ENCODE measurements at regions not wholly inside any gene's neighbourhood (a gene's known extent, or its start where the extent isn't known, plus 50 kb on each side); places are given as distances from the start of the nearest gene placed in this dataset.

DNA sequence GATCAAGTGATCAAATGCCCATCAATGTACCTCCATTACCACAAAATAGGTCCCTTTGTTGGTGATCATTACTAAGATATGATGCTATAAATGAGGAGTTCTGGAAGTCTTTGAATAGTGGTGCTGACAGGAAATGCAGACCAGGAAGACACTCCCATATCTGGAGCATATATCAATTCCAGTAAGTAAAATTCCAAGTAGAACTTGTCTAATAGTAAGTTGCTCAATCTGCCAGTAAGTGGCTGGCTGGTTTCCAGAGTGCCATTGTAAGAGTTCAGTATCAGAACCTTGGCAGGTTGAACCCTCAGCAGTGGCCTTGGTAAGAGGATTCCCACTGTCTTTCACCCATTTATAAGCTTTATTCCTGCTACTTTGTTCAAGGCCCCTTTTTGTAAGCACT, 379.9 kb upstream of the RBMS3 start:
- Histone ChIP-seq H3K27ac (peak overlapping the region in 1 of 12 donors; percentile 30), H3K4me3 (no peak overlapping the region), H3K36me3 (no peaks in the 10 kb centered on the region), H3K9me3 (no peaks in the 10 kb centered on the region), H3K27me3 (no peaks in the 10 kb centered on the region), H3K4me1 (peaks cover 0 to 7% (median 0%) of the 10 kb centered on the region in 12 donors)
- TF ChIP-seq, protein P1, sequence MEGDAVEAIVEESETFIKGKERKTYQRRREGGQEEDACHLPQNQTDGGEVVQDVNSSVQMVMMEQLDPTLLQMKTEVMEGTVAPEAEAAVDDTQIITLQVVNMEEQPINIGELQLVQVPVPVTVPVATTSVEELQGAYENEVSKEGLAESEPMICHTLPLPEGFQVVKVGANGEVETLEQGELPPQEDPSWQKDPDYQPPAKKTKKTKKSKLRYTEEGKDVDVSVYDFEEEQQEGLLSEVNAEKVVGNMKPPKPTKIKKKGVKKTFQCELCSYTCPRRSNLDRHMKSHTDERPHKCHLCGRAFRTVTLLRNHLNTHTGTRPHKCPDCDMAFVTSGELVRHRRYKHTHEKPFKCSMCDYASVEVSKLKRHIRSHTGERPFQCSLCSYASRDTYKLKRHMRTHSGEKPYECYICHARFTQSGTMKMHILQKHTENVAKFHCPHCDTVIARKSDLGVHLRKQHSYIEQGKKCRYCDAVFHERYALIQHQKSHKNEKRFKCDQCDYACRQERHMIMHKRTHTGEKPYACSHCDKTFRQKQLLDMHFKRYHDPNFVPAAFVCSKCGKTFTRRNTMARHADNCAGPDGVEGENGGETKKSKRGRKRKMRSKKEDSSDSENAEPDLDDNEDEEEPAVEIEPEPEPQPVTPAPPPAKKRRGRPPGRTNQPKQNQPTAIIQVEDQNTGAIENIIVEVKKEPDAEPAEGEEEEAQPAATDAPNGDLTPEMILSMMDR (IDR thresholded peaks at IDR 0.05): no peak
- TF ChIP-seq POLR2A (IDR thresholded peaks at IDR 0.05): no peak
- peak in 1 of 5 donors; percentile 30 for DNase-seq
- intact Hi-C loops (cut with DNase I): no loop called here
- ATAC-seq: no peak

GRCh38 chr3:28903171-28903601, 377.7 kb upstream of the RBMS3 start:
- H3K27ac ChIP-seq: no peak overlapping the region
- H3K36me3 ChIP-seq: no peaks in the 10 kb centered on the region
- H3K4me3 ChIP-seq: no peak overlapping the region
- no peaks in the 10 kb centered on the region for H3K27me3 ChIP-seq
- ATAC-seq: no peak
- peak in 2 of 5 donors; percentile 21 to 61 for DNase-seq
- intact Hi-C loops (cut with DNase I): no loop called here
- WGBS, 4 donors: 95 to 97% (median 96%) methylated on average over 26 to 30 of the region's 30 CpGs
- peaks cover 0 to 7% (median 0%) of the 10 kb centered on the region in 12 donors for H3K4me1 ChIP-seq
- no peak for TF ChIP-seq POLR2A (IDR thresholded peaks at IDR 0.05)
- TF ChIP-seq, protein P1 (IDR thresholded peaks at IDR 0.05): no peak
- H3K9me3 ChIP-seq: no peaks in the 10 kb centered on the region

GRCh38 chr3:28905798-28906197, 375.1 kb upstream of the RBMS3 start:
- Histone ChIP-seq H3K27ac (no peak overlapping the region), H3K9me3 (no peaks in the 10 kb centered on the region), H3K27me3 (no peaks in the 10 kb centered on the region), H3K4me3 (no peak overlapping the region), H3K36me3 (no peaks in the 10 kb centered on the region), H3K4me1 (peaks cover 0 to 5% (median 0%) of the 10 kb centered on the region in 12 donors)
- ATAC-seq (no peak), DNase-seq (no peak)
- intact Hi-C loops (cut with DNase I): no loop called here
- 30 to 40% (median 35%) methylated on average over 3 of the region's 3 CpGs for WGBS, 4 donors
- TF ChIP-seq POLR2A (IDR thresholded peaks at IDR 0.05): no peak
- TF ChIP-seq, protein P1 (IDR thresholded peaks at IDR 0.05): no peak

DNA sequence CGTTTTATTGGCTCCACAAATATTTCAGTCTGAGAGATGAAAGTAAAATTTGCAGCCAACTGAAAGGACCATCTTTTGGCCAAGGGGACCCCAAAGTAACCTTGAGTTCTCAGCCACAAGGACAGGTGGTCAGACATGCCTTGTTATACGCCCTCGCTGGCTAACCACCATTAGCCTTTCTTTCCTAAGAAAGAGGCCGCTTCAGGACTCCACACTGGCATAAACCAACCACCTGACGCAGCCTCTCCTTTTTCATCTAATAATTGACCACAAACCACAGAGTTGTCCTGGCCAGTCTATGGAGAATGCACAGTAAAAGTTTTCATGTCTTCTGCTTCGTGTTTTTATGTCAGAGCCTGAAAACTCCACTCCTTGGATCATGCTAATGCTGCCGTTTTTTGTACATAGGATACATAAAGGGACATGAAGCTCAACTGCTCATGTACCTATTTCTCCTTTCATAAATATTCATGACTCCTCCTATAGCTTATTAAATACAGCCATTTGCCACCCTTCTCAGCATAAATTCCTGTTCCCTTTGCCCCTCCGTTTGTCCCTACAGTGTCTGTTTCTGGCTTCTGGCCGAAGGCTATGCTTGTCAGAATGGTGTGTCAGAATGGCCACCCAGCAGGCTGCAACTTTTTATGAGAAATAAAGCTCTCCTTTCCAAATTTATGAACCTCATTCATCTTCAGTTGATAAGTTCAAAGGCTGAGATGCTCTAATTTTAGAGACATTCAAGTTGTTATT, 374.1 kb upstream of the RBMS3 start:
- TF ChIP-seq, protein P1 (IDR thresholded peaks at IDR 0.05): no peak
- no peak for TF ChIP-seq POLR2A (IDR thresholded peaks at IDR 0.05)
- no peak for ATAC-seq
- Histone ChIP-seq H3K36me3 (no peaks in the 10 kb centered on the region), H3K4me3 (no peak overlapping the region), H3K27ac (no peak overlapping the region), H3K27me3 (no peaks in the 10 kb centered on the region), H3K4me1 (no peaks in the 10 kb centered on the region), H3K9me3 (no peaks in the 10 kb centered on the region)
- intact Hi-C loops (cut with DNase I): no loop called here
- DNase-seq: no peak
- WGBS, 4 donors: 82 to 89% (median 85%) methylated on average over 9 of the region's 9 CpGs

All from heart left ventricle (tissue), 16 donors.